GM18519 (cell line): ENCODE measurements at regions not wholly inside any gene's neighbourhood (a gene's known extent, or its start where the extent isn't known, plus 50 kb on each side); places are given as distances from the start of the nearest gene placed in this dataset.
"Not testable (repeated sequence)": the region's sequence is repeated elsewhere in the genome, so short reads cannot be mapped to it uniquely, and the experiment has no call there.

ENCODE experiments used
- ATAC-seq: cut with Tn5 transposase; IDR thresholded peaks from one replicate; pipeline ENCODE4 v1.9.1; 2021; ENCODE audit warnings: mild to moderate bottlenecking, moderate library complexity; ENCODE audit not compliant: unreplicated experiment, low FRiP score

DNA sequence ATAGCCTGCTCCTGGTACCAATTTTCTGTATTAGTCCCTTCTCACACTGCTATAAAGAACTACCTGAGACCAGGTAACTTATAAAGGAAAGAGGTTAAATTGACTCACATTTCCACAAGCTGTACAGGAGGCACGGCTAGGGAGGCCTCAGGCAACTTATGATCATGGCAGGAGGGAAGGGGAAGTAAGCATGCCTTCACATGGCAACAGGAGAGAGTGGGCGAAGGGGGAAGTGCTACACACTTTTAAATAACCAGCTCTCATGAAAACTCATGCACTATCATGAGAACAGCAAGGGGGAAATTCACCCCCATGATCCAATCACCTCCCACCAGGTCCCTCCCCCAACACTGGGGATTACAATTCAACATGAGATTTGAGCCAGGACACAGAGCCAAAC lies 284.5 kb upstream of the KLF4 start:
- ATAC-seq, result not testable (repeated sequence)

- no peak for ATAC-seq
These were observed 283.4 kb upstream of the KLF4 start for GRCh38 chr9:107772988-107773387.

GRCh38 chr9:107770716-107771115 lies 281.1 kb upstream of the KLF4 start:
- no peak for ATAC-seq

DNA sequence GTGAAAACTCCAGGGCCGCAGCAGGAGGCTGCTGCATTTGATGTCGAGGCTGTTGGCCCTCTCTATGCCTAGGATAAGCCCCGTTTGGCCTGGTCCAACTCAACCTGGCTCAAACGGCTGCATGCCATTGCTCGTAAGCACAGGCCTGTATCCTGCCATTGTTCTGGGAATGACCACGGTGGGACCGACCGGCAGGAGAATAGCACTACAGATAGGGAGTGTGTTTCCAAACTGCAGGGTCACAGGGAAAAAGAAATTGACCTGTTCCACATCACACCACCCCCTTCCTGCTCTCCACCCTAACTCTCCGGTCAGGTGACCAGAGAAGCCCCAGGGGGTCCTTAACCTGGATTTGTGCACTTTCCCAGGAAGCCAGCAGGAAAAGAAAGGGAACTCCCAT lies 278.7 kb upstream of the KLF4 start:
- no peak for ATAC-seq

DNA sequence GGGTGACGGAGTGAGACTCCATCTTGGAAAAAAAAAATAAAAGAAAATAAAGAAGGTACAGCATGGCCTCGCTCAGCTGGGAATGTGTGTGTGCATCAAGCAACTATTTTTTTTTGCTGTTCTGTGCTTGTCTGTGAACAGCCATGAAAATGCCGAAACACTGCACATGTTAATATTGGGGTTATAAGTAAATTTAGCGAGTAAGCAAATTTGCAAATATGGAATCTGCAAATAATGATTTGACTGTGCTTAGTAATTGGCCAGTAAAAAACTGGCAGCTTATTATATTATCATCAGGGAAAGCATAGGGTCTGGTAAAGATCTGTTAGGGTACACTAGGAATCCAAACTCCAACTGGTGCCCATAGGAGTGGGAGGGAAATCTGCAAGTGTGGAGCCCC lies 278.1 kb upstream of the KLF4 start:
- no peak for ATAC-seq

DNA sequence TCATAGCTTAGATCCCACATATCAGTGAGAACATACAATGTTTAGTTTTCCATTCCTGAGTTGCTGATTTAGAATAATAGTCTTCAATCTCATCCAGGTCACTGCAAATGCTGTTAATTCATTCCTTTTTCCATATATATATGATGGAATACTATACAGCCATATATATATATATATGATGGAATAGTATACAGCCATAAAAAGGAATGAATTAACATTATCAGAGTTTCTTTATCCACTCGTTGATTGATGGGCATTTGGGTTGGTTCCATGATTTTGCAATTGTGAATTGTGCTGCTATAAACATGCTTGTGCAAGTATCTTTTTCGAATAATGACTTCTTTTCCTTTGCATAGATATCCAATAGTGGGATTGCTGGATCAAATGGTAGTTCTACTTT lies 273.9 kb upstream of the KLF4 start:
- ATAC-seq, result not testable (repeated sequence)

DNA sequence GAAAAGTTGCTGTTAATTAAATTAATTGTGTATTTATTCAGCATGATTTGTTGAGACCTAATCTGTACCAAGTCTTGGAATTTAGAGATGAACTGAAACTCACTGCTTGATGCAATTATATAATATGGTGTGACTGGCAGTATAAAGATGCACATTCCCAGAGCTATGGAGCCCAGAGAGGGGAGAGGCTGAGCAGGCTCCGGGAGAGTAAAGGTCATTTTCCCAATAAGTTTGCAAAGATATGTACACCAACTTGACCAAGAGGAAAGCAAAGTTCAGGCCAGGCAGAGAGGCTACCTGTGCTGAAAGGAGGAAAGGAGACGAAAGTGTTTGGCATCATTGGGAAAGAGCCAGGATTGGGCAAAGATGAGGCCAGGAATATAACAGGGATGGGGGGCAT lies 271.7 kb upstream of the KLF4 start:
- ATAC-seq, result no peak

- no peak for ATAC-seq
These were observed 271.1 kb upstream of the KLF4 start for GRCh38 chr9:107760469-107761242.

GRCh38 chr9:107759823-107760166 lies 270.2 kb upstream of the KLF4 start:
- ATAC-seq, result no peak

GRCh38 chr9:107759009-107759822 lies 269.6 kb upstream of the KLF4 start:
- no peak for ATAC-seq

DNA sequence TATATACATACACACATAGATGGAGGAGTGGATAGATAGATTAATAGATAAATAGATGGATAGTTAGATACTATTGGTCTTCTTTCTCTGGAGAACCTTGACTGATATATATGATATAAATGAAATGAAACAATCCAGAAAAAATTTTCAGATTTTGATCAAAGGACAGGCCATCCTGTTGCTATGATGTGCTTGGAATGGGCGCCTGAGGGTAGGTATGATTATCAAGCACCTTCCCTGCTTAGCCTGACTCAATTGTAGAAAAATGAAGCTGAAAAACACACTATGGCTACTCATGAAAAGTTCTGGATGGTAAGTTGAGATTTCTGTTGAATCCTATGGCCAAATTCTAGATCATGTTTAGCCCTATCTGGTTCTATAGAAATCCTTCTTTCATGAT lies 266.5 kb upstream of the KLF4 start:
- ATAC-seq, result no peak

DNA sequence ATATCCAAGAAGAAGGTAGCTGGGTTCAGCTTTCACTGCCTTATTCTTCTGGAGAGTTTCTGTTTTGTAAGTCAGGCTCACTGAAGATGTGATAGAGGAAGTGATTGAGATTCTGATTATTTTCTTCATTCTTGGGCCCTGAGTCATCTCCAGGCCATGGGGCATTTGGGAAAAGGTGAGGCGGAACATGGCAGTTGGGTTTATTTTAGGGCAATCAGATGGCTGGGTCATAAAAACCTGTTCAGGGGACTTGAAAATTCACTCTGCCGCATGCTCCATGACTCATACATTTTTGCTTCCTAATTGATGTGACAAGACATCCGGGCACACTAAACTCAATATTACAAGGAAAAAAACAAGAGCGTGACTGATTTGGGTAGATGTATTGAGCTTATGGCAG lies 265.7 kb upstream of the KLF4 start:
- no peak for ATAC-seq

GRCh38 chr9:107751567-107752210 lies 262.1 kb upstream of the KLF4 start:
- ATAC-seq, result peak; percentile 66

DNA sequence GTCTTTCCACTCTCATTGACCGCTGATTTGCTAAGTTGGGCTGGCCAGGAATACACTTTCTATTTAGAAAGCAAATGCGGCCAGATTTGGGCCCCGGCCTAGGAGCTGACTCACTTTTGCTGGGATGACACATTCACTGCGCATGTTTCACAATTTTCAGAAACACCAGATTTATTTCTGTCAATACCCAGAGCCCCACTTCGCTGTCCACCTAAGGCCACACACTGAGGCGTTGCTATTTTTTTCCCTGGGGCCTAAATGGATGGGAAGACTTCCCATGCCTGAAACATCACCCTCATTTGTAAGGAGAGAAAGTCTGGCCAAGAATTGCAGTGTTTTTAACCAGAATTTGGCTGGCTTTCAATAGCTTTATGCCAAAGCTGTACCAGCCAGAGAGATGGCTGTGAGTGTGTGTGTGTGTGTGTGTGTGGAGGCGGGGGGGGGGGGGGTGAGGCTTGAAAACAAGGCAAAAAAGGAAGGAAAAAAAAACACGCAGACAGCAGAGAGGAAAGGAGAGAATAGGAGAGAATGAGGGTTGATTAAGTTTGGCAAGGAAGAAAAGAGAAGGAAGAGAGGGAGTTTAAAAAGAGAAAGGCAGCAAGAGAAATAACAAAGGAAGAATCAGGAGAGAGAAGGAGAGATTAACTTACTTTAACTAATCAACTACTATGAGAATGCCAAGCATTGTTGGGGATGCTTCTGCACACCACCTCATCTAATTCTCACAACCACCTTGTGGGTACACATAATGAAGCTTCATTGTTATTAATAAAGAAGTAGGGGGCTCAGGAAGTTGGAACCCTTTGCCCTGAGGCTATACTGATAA lies 261.4 kb upstream of the KLF4 start:
- ATAC-seq, result no peak

DNA sequence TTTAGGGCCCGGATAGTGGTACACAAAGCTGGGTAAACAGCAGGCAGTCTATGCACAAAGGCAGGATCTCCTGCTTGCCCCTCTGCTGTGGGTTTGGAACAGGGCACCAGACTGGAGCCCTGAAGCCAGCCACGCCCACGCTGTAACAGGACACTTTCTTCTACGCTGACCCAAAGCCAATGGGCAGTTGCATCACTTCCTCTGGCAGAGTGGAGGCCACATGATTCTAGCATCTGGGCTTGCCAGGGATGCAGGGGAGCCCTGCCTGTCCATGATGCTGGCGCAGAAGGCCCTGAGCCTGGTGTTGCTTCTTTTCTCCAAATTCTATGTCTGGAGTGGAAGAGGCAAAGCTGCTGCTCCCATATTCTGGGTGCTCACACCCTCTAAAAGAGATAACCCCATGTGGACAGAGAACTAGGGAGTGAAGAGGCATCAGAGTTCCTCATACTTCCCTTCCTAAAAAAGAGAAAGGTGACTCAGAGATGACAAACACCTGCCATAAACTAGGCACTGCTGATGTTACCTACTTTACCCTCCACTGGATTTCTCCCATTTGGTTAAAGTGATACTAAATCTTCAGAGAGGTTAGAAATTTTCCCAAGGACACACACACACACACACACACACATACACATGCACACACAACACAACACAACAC lies 260.3 kb upstream of the KLF4 start:
- ATAC-seq, result no peak

DNA sequence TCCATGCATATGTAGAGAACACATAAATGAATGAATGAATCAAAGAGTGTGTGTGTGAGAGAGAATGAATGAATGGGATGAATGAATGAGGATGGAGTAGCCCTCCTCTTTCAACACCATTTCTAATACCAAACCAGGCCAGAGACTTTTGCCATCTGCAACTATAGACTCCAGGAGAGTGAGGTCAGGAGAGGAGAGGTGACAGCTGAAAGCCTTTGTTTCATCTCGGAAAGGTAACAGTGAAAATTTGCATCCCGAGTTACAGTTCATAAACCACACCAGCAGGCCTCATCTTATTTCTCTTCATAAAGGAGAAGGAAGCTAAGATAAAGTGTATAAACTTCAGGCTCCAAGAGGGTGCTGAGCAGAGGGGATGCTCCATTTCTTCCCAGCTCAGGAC lies 255.3 kb upstream of the KLF4 start:
- ATAC-seq, result no peak

DNA sequence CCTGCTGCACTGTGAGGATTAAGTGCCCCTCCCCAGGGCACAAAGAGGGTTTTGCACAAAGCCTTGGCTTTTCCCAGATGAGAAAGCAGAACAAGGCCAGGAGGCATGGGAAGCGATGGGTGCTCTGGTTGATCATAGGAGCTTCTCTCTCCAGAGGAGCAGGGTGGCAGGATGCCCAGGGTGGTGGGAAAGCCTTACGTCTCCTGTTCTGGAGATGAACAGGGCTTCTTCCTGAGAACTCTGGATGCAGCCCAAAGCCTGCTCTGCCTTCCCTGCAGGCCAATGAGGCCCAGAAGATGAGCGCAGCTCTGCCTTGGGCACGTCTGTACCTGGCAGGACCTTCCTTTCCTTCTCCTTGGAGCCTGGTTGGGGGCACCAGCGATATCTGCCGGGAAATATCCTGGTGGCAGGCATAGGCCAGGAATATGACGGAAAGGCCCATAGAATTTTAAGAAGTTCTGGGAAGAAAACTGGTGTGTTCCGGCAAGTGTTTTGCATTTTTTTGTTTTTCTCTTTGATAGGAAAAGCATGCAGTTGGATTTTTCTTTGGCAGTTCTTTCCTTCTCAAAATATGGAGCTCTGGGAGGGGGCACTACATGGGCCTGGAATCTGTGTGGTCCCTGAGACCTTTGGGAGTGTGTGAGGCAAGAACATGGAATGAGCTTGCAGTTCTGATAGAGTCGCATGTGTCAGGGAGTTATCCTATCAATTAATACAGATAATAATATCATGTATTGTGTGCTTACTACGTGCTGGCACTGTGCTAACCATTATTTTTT lies 253.2 kb upstream of the KLF4 start:
- no peak for ATAC-seq

- ATAC-seq, result no peak
These were observed 250.8 kb upstream of the KLF4 start for GRCh38 chr9:107740088-107740980.
